GM23338 (cell line): ENCODE measurements at regions not wholly inside any gene's neighbourhood (a gene's known extent, or its start where the extent isn't known, plus 50 kb on each side); places are given as distances from the start of the nearest gene placed in this dataset.

Experiments
- ATAC-seq: fragments of 200-7000 bp; cut with Tn5 transposase; 3 replicates; pipeline ENCODE4 v1.9.1; 2020
- DNase-seq: peaks from one replicate; pipeline ENCODE4 v3.0.0-alpha.2; 2015; ENCODE audit warnings: low spot score
- H2AFZ ChIP-seq: fragments of 200-600 bp; sonication (generic); 2 replicates; pipeline ENCODE4 v1.8.0; 2016; ENCODE audit warnings: antibody characterized with exemption, mild to moderate bottlenecking, moderate library complexity
- H3F3A ChIP-seq: fragments of 200-600 bp; sonication (generic); replicated peaks from 2 replicates; pipeline ENCODE4 v1.8.0; 2017; ENCODE audit warnings: antibody characterized with exemption, mixed run types, low read depth
- H3K27ac ChIP-seq: fragments of 200-600 bp; sonication (generic); 2 replicates; pipeline ENCODE4 v1.6.1; 2016; ENCODE audit warnings: low read depth
- H3K27me3 ChIP-seq: fragments of 200-600 bp; sonication (generic); 2 replicates; pipeline ENCODE4 v1.8.0; 2016; ENCODE audit warnings: mild to moderate bottlenecking, mixed run types, moderate library complexity; ENCODE audit not compliant: insufficient read depth
- H3K36me3 ChIP-seq: fragments of 200-600 bp; sonication (generic); 2 replicates; pipeline ENCODE4 v1.8.0; 2016; ENCODE audit warnings: mild to moderate bottlenecking; ENCODE audit not compliant: insufficient read depth
- H3K4me1 ChIP-seq: fragments of 200-600 bp; sonication (generic); 2 replicates; pipeline ENCODE4 v1.8.0; 2016; ENCODE audit warnings: mild to moderate bottlenecking, moderate library complexity; ENCODE audit not compliant: insufficient read depth
- H3K4me2 ChIP-seq: fragments of 200-600 bp; sonication (generic); 2 replicates; pipeline ENCODE4 v1.7.1; 2017; ENCODE audit warnings: mixed run types
- H3K4me3 ChIP-seq: fragments of 200-600 bp; sonication (generic); 2 replicates; pipeline ENCODE4 v1.6.1; 2016; ENCODE audit warnings: mixed run types
- H3K79me2 ChIP-seq: fragments of 200-600 bp; sonication (generic); replicated peaks from 2 replicates; pipeline ENCODE4 v1.8.0; 2017; ENCODE audit warnings: mild to moderate bottlenecking; ENCODE audit not compliant: insufficient read depth
- H3K9me2 ChIP-seq: fragments of 200-600 bp; sonication (generic); 2 replicates; pipeline ENCODE4 v1.8.0; 2017; ENCODE audit not compliant: insufficient read depth
- H4K20me1 ChIP-seq: fragments of 200-600 bp; sonication (generic); replicated peaks from 2 replicates; pipeline ENCODE4 v1.8.0; 2017; ENCODE audit warnings: mild to moderate bottlenecking; ENCODE audit not compliant: insufficient read depth
- H3K27ac Mint-ChIP-seq: 2 replicates; pipeline ENCODE4 v1.8.0; 2020; ENCODE audit warnings: inconsistent platforms, mild to moderate bottlenecking, moderate library complexity, mixed read lengths
- H3K27me3 Mint-ChIP-seq: 3 replicates; pipeline ENCODE4 v1.8.0; 2022; ENCODE audit warnings: low read depth, mild to moderate bottlenecking, moderate library complexity, mixed read lengths, inconsistent platforms; ENCODE audit not compliant: insufficient read depth, poor library complexity
- H3K36me3 Mint-ChIP-seq: 3 replicates; pipeline ENCODE4 v1.8.0; 2021; ENCODE audit warnings: low read depth, mild to moderate bottlenecking, inconsistent platforms, moderate library complexity, mixed read lengths
- H3K4me1 Mint-ChIP-seq: 3 replicates; pipeline ENCODE4 v1.8.0; 2020; ENCODE audit warnings: mild to moderate bottlenecking, inconsistent platforms, mixed read lengths
- H3K4me3 Mint-ChIP-seq: 3 replicates; pipeline ENCODE4 v1.8.0; 2021; ENCODE audit warnings: moderate library complexity, mild to moderate bottlenecking, inconsistent platforms, mixed read lengths
- H3K9me3 Mint-ChIP-seq: 3 replicates; pipeline ENCODE4 v1.8.0; 2020; ENCODE audit warnings: moderate library complexity, mild to moderate bottlenecking, inconsistent platforms, mixed read lengths
- CREB1 ChIP-seq: fragments of 250-450 bp; sonication (Bioruptor Pico); IDR thresholded peaks from 2 replicates; pipeline ENCODE4 v1.5.0; 2020; ENCODE audit warnings: low read depth, mild to moderate bottlenecking, moderate library complexity
- CTCF ChIP-seq, 2 experiments: fragments of 200-600 bp in 1 of 2; sonication (generic) in 1 of 2; conservative IDR thresholded peaks; 2 replicates each; pipeline versions ENCODE4 v1.5.1 to v1.6.1; 2016 to 2017; ENCODE audit warnings: antibody characterized with exemption in 2 of 2, low read depth in 2 of 2, mild to moderate bottlenecking in 2 of 2, moderate library complexity in 1 of 2
- EZH2 ChIP-seq: fragments of 200-600 bp; sonication (generic); IDR thresholded peaks from one replicate; pipeline ENCODE4 v1.8.0; 2017; ENCODE audit warnings: antibody characterized with exemption, mild to moderate bottlenecking, low read depth; ENCODE audit not compliant: unreplicated experiment
- EZH2phosphoT487 ChIP-seq: fragments of 200-600 bp; sonication (generic); IDR thresholded peaks from one replicate; pipeline ENCODE4 v1.8.1; 2018; ENCODE audit warnings: antibody characterized with exemption; ENCODE audit not compliant: unreplicated experiment
- JUNB ChIP-seq: IDR thresholded peaks from one replicate; pipeline ENCODE4 v1.6.1; 2016; ENCODE audit warnings: antibody characterized with exemption; ENCODE audit not compliant: unreplicated experiment
- NANOG ChIP-seq: IDR thresholded peaks from 2 replicates; pipeline ENCODE4 v1.6.1; 2016; ENCODE audit warnings: antibody characterized with exemption, borderline replicate concordance
- POLR2AphosphoS5 ChIP-seq: IDR thresholded peaks from 2 replicates; pipeline ENCODE4 v1.6.1; 2016; ENCODE audit warnings: antibody characterized with exemption, low read depth
- REST ChIP-seq: IDR thresholded peaks from one replicate; pipeline ENCODE4 v1.6.1; 2018; ENCODE audit warnings: antibody characterized with exemption; ENCODE audit not compliant: unreplicated experiment
- STAT1 ChIP-seq: IDR thresholded peaks from one replicate; pipeline ENCODE4 v1.6.1; 2016; ENCODE audit warnings: antibody characterized with exemption; ENCODE audit not compliant: unreplicated experiment
- ZNF114 ChIP-seq: fragments of 250-450 bp; sonication (Bioruptor Pico); IDR thresholded peaks from 2 replicates; pipeline ENCODE4 v1.5.0; 2020; ENCODE audit warnings: mild to moderate bottlenecking, moderate library complexity
- ZNF331 ChIP-seq: fragments of 250-450 bp; sonication (Bioruptor Pico); IDR thresholded peaks from 2 replicates; pipeline ENCODE4 v1.5.0; 2020; ENCODE audit warnings: low read depth, mild to moderate bottlenecking, moderate library complexity
- ZNF462 ChIP-seq: fragments of 250-450 bp; sonication (Bioruptor Pico); IDR thresholded peaks from 2 replicates; pipeline ENCODE4 v1.5.0; 2020; ENCODE audit warnings: mild to moderate bottlenecking, moderate library complexity
- TF ChIP-seq, protein P1 (sequence below): IDR thresholded peaks from 2 replicates; pipeline ENCODE4 v1.6.1; 2016; ENCODE audit warnings: antibody characterized with exemption

GRCh38 chr4:160127211-160127610 lies 1024.3 kb downstream of the RAPGEF2 start:
- no peaks in the 10 kb centered on the region for H3K79me2 ChIP-seq
- no peak overlapping the region for H3K4me3 ChIP-seq
- Mint-ChIP-seq H3K36me3 (peaks cover 16% of the 10 kb centered on the region), H3K9me3 (peaks cover 25% of the 10 kb centered on the region), H3K4me3 (no peak overlapping the region), H3K4me1 (no peaks in the 10 kb centered on the region), H3K27ac (no peak overlapping the region), H3K27me3 (no peaks in the 10 kb centered on the region)
- no peaks in the 10 kb centered on the region for H3F3A ChIP-seq
- H3K4me2 ChIP-seq = no peak overlapping the region
- ATAC-seq (no peak), DNase-seq (no peak)
- H3K4me1 ChIP-seq = no peaks in the 10 kb centered on the region
- H3K9me2 ChIP-seq = no peaks in the 10 kb centered on the region; the same call in 1 of the 2 replicates
- no peak overlapping the region for H3K27ac ChIP-seq
- no peaks in the 10 kb centered on the region for H3K36me3 ChIP-seq
- no peaks in the 10 kb centered on the region for H3K27me3 ChIP-seq
- H4K20me1 ChIP-seq = no peaks in the 10 kb centered on the region
- no peak for TF ChIP-seq ZNF462 (CRISPR knock-in tag)
- no peak for TF ChIP-seq STAT1
- TF ChIP-seq REST = no peak
- TF ChIP-seq POLR2AphosphoS5 = no peak
- TF ChIP-seq, protein P1, sequence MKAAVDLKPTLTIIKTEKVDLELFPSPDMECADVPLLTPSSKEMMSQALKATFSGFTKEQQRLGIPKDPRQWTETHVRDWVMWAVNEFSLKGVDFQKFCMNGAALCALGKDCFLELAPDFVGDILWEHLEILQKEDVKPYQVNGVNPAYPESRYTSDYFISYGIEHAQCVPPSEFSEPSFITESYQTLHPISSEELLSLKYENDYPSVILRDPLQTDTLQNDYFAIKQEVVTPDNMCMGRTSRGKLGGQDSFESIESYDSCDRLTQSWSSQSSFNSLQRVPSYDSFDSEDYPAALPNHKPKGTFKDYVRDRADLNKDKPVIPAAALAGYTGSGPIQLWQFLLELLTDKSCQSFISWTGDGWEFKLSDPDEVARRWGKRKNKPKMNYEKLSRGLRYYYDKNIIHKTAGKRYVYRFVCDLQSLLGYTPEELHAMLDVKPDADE = no peak
- no peak for TF ChIP-seq ZNF331 (CRISPR knock-in tag)
- TF ChIP-seq EZH2phosphoT487 = no peak
- TF ChIP-seq EZH2 = no peak
- no peak for TF ChIP-seq CREB1
- no peak for TF ChIP-seq NANOG
- no peak for TF ChIP-seq CTCF (conservative IDR thresholded peaks at IDR 0.05; ENCODE audit: low read depth in 2 of 2)
- TF ChIP-seq JUNB = no peak
- TF ChIP-seq ZNF114 (CRISPR knock-in tag) = no peak
- H2AFZ ChIP-seq = no peak overlapping the region
